ENCODE measurements at regions not wholly inside any gene's neighbourhood (a gene's known extent, or its start where the extent isn't known, plus 50 kb on each side); places are given as distances from the start of the nearest gene placed in this dataset.

- H3K36me3 ChIP-seq (ENCODE audit: control insufficient read depth in 2 of 2, insufficient read depth in 2 of 2, low read length in 1 of 2), result no peaks in the 10 kb centered on the region
- 88% methylated on average over 4 of the region's 4 CpGs for WGBS
- no peak overlapping the region for H3K27ac ChIP-seq (ENCODE audit: low read depth in 1 of 2, low read length in 1 of 2)
- no peaks in the 10 kb centered on the region for H3K27me3 ChIP-seq (ENCODE audit: control insufficient read depth in 2 of 2, insufficient read depth in 1 of 2, low read length in 1 of 2)
- no peak overlapping the region for H3K4me3 ChIP-seq (ENCODE audit: low read length in 2 of 2)
- no peaks in the 10 kb centered on the region for H3K4me1 ChIP-seq (ENCODE audit: control insufficient read depth in 2 of 2, insufficient read depth in 2 of 2, low read length in 2 of 2)
- no peak for DNase-seq (ENCODE audit: low read depth in 6 of 9, low spot score in 9 of 9)
- no peaks in the 10 kb centered on the region for H3K9me3 ChIP-seq (ENCODE audit: control insufficient read depth in 2 of 2, insufficient read depth in 1 of 2, low read length in 1 of 2)
Measured at GRCh38 chr16:55037046-55037445, 106.4 kb downstream of the IRX5 start.

- WGBS, result 65% methylated on average over 5 of the region's 5 CpGs
Measured at GRCh38 chr16:55037966-55038365, 107.3 kb downstream of the IRX5 start.

GRCh38 chr16:55039042-55039441, 108.4 kb downstream of the IRX5 start:
- Histone ChIP-seq H3K9me3 (ENCODE audit: control insufficient read depth in 2 of 2, insufficient read depth in 1 of 2, low read length in 1 of 2) (no peaks in the 10 kb centered on the region), H3K4me1 (ENCODE audit: control insufficient read depth in 2 of 2, insufficient read depth in 2 of 2, low read length in 2 of 2) (no peaks in the 10 kb centered on the region), H3K27me3 (ENCODE audit: control insufficient read depth in 2 of 2, insufficient read depth in 1 of 2, low read length in 1 of 2) (no peaks in the 10 kb centered on the region), H3K27ac (ENCODE audit: low read depth in 1 of 2, low read length in 1 of 2) (no peak overlapping the region), H3K36me3 (ENCODE audit: control insufficient read depth in 2 of 2, insufficient read depth in 2 of 2, low read length in 1 of 2) (no peaks in the 10 kb centered on the region), H3K4me3 (ENCODE audit: low read length in 2 of 2) (no peak overlapping the region)
- DNase-seq (ENCODE audit: low read depth in 6 of 9, low spot score in 9 of 9), result no peak
- WGBS, result 85% methylated on average over 6 of the region's 6 CpGs

More at GRCh38 chr16:55037966-55038365, 107.3 kb downstream of the IRX5 start:
- Histone ChIP-seq H3K27ac (ENCODE audit: low read depth in 1 of 2, low read length in 1 of 2) (no peak overlapping the region), H3K27me3 (ENCODE audit: control insufficient read depth in 2 of 2, insufficient read depth in 1 of 2, low read length in 1 of 2) (no peaks in the 10 kb centered on the region), H3K36me3 (ENCODE audit: control insufficient read depth in 2 of 2, insufficient read depth in 2 of 2, low read length in 1 of 2) (no peaks in the 10 kb centered on the region), H3K9me3 (ENCODE audit: control insufficient read depth in 2 of 2, insufficient read depth in 1 of 2, low read length in 1 of 2) (no peaks in the 10 kb centered on the region), H3K4me3 (ENCODE audit: low read length in 2 of 2) (no peak overlapping the region), H3K4me1 (ENCODE audit: control insufficient read depth in 2 of 2, insufficient read depth in 2 of 2, low read length in 2 of 2) (no peaks in the 10 kb centered on the region)
- DNase-seq (ENCODE audit: low read depth in 6 of 9, low spot score in 9 of 9), result no peak

- 95% methylated on average over 6 of the region's 6 CpGs for WGBS
Measured at GRCh38 chr16:55039511-55039910, 108.8 kb downstream of the IRX5 start.

GRCh38 chr16:55039931-55040330, 109.3 kb downstream of the IRX5 start:
- Histone ChIP-seq H3K27ac (ENCODE audit: low read depth in 1 of 2, low read length in 1 of 2) (no peak overlapping the region), H3K36me3 (ENCODE audit: control insufficient read depth in 2 of 2, insufficient read depth in 2 of 2, low read length in 1 of 2) (no peaks in the 10 kb centered on the region), H3K9me3 (ENCODE audit: control insufficient read depth in 2 of 2, insufficient read depth in 1 of 2, low read length in 1 of 2) (no peaks in the 10 kb centered on the region), H3K4me3 (ENCODE audit: low read length in 2 of 2) (no peak overlapping the region), H3K27me3 (ENCODE audit: control insufficient read depth in 2 of 2, insufficient read depth in 1 of 2, low read length in 1 of 2) (no peaks in the 10 kb centered on the region), H3K4me1 (ENCODE audit: control insufficient read depth in 2 of 2, insufficient read depth in 2 of 2, low read length in 2 of 2) (no peaks in the 10 kb centered on the region)
- no peak for DNase-seq (ENCODE audit: low read depth in 6 of 9, low spot score in 9 of 9)
- WGBS, result 85% methylated on average over 8 of the region's 8 CpGs

More at GRCh38 chr16:55039511-55039910, 108.8 kb downstream of the IRX5 start:
- no peak for DNase-seq (ENCODE audit: low read depth in 6 of 9, low spot score in 9 of 9)
- Histone ChIP-seq H3K9me3 (ENCODE audit: control insufficient read depth in 2 of 2, insufficient read depth in 1 of 2, low read length in 1 of 2) (no peaks in the 10 kb centered on the region), H3K36me3 (ENCODE audit: control insufficient read depth in 2 of 2, insufficient read depth in 2 of 2, low read length in 1 of 2) (no peaks in the 10 kb centered on the region), H3K27ac (ENCODE audit: low read depth in 1 of 2, low read length in 1 of 2) (no peak overlapping the region), H3K4me1 (ENCODE audit: control insufficient read depth in 2 of 2, insufficient read depth in 2 of 2, low read length in 2 of 2) (no peaks in the 10 kb centered on the region), H3K4me3 (ENCODE audit: low read length in 2 of 2) (no peak overlapping the region), H3K27me3 (ENCODE audit: control insufficient read depth in 2 of 2, insufficient read depth in 1 of 2, low read length in 1 of 2) (no peaks in the 10 kb centered on the region)

- Histone ChIP-seq H3K4me1 (ENCODE audit: control insufficient read depth in 2 of 2, insufficient read depth in 2 of 2, low read length in 2 of 2) (no peaks in the 10 kb centered on the region), H3K9me3 (ENCODE audit: control insufficient read depth in 2 of 2, insufficient read depth in 1 of 2, low read length in 1 of 2) (no peaks in the 10 kb centered on the region), H3K4me3 (ENCODE audit: low read length in 2 of 2) (no peak overlapping the region), H3K36me3 (ENCODE audit: control insufficient read depth in 2 of 2, insufficient read depth in 2 of 2, low read length in 1 of 2) (no peaks in the 10 kb centered on the region), H3K27ac (ENCODE audit: low read depth in 1 of 2, low read length in 1 of 2) (no peak overlapping the region), H3K27me3 (ENCODE audit: control insufficient read depth in 2 of 2, insufficient read depth in 1 of 2, low read length in 1 of 2) (no peaks in the 10 kb centered on the region)
- WGBS, result 86% methylated on average over 19 of the region's 19 CpGs
- no peak for DNase-seq (ENCODE audit: low read depth in 6 of 9, low spot score in 9 of 9)
Measured at GRCh38 chr16:55040366-55041086, 109.9 kb downstream of the IRX5 start.

GRCh38 chr16:55041540-55042234, 111.0 kb downstream of the IRX5 start:
- H3K36me3 ChIP-seq (ENCODE audit: control insufficient read depth in 2 of 2, insufficient read depth in 2 of 2, low read length in 1 of 2), result no peaks in the 10 kb centered on the region

GRCh38 chr16:55042556-55043432, 112.1 kb downstream of the IRX5 start:
- no peak overlapping the region for H3K4me3 ChIP-seq (ENCODE audit: low read length in 2 of 2)
- H3K27me3 ChIP-seq (ENCODE audit: control insufficient read depth in 2 of 2, insufficient read depth in 1 of 2, low read length in 1 of 2), result no peaks in the 10 kb centered on the region
- H3K4me1 ChIP-seq (ENCODE audit: control insufficient read depth in 2 of 2, insufficient read depth in 2 of 2, low read length in 2 of 2), result no peaks in the 10 kb centered on the region
- no peaks in the 10 kb centered on the region for H3K36me3 ChIP-seq (ENCODE audit: control insufficient read depth in 2 of 2, insufficient read depth in 2 of 2, low read length in 1 of 2)
- H3K9me3 ChIP-seq (ENCODE audit: control insufficient read depth in 2 of 2, insufficient read depth in 1 of 2, low read length in 1 of 2), result no peaks in the 10 kb centered on the region
- no peak for DNase-seq (ENCODE audit: low read depth in 6 of 9, low spot score in 9 of 9)
- whole genome bisulfite sequencing, result 97% methylated on average over 13 of the region's 13 CpGs
- no peak overlapping the region for H3K27ac ChIP-seq (ENCODE audit: low read depth in 1 of 2, low read length in 1 of 2)

More at GRCh38 chr16:55041540-55042234, 111.0 kb downstream of the IRX5 start:
- H3K4me3 ChIP-seq (ENCODE audit: low read length in 2 of 2), result no peak overlapping the region
- DNase-seq (ENCODE audit: low read depth in 6 of 9, low spot score in 9 of 9), result no peak
- no peaks in the 10 kb centered on the region for H3K9me3 ChIP-seq (ENCODE audit: control insufficient read depth in 2 of 2, insufficient read depth in 1 of 2, low read length in 1 of 2)
- 89% methylated on average over 3 of the region's 3 CpGs for WGBS
- H3K27me3 ChIP-seq (ENCODE audit: control insufficient read depth in 2 of 2, insufficient read depth in 1 of 2, low read length in 1 of 2), result no peaks in the 10 kb centered on the region
- H3K27ac ChIP-seq (ENCODE audit: low read depth in 1 of 2, low read length in 1 of 2), result no peak overlapping the region
- H3K4me1 ChIP-seq (ENCODE audit: control insufficient read depth in 2 of 2, insufficient read depth in 2 of 2, low read length in 2 of 2), result no peaks in the 10 kb centered on the region

- no peak for DNase-seq (ENCODE audit: low read depth in 6 of 9, low spot score in 9 of 9)
- WGBS, result 49% methylated on average over 3 of the region's 3 CpGs
- H3K4me1 ChIP-seq (ENCODE audit: control insufficient read depth in 2 of 2, insufficient read depth in 2 of 2, low read length in 2 of 2), result no peaks in the 10 kb centered on the region
- H3K27me3 ChIP-seq (ENCODE audit: control insufficient read depth in 2 of 2, insufficient read depth in 1 of 2, low read length in 1 of 2), result no peaks in the 10 kb centered on the region
- no peaks in the 10 kb centered on the region for H3K9me3 ChIP-seq (ENCODE audit: control insufficient read depth in 2 of 2, insufficient read depth in 1 of 2, low read length in 1 of 2)
- no peak overlapping the region for H3K27ac ChIP-seq (ENCODE audit: low read depth in 1 of 2, low read length in 1 of 2)
- H3K4me3 ChIP-seq (ENCODE audit: low read length in 2 of 2), result no peak overlapping the region
- H3K36me3 ChIP-seq (ENCODE audit: control insufficient read depth in 2 of 2, insufficient read depth in 2 of 2, low read length in 1 of 2), result no peaks in the 10 kb centered on the region
Measured at GRCh38 chr16:55043499-55043898, 112.8 kb downstream of the IRX5 start.
